NCI-H187 treated with DMSO at 0.1 percent for 48 hours (cell line): ENCODE measurements at regions not wholly inside any gene's neighbourhood (a gene's known extent, or its start where the extent isn't known, plus 50 kb on each side); places are given as distances from the start of the nearest gene placed in this dataset.

Experiments
- DNase-seq: peaks from one replicate; lab custom pipeline; 2025; lab: John Stamatoyannopoulos, UW

DNA sequence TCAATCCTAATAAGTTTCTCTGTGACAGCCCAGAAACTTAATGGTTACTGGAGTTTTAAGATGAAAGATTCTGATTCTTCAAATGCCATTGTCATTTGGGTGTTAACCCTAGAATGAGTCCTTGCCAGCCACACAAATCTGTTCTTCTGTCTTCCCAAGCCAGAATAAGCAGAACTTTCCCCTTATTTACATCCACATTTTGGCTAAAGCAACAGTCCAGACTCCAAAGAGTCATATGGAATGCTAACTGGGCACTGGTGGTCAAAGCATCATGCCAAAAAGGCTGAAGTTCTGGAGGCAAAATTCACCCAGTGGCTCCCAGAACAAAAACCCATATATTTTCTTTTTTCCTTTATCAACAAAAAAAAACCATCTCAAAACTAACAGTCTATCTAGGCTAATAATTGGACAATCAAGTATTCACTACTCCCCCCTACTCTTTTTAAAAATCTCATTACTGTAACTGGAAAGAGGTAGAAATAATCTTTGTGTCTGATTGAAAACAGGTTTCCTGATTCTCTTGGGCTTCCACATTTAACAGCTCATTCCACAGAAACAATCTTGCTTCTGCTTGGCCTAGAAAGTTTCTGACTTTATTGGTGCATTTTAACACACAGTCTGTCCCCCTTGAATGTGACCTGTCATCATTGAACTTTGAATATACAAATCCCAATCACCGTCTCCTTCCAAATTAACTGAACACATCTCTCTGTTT, 89.6 kb upstream of the SETBP1 start:
- DNase-seq: no peak

DNA sequence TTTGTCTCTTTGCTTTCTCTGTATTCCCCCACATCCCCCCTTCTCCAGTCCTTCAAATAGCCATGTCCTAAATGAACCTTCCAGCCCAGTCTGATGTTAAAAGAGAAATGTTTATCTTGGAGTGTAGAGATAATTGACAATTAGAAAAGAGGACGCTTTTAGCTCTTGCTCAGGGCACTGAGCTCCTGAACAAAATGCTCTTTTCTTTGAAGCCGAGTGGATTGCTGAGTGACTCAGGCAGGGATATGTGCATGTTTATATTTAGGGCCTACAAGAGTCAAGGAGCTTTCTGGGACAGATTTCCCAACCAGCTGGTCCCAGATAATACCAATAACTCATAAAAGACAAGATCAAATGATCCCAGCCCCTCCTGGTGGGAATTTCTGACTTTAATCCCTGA, 88.0 kb upstream of the SETBP1 start:
- DNase-seq: no peak

DNA sequence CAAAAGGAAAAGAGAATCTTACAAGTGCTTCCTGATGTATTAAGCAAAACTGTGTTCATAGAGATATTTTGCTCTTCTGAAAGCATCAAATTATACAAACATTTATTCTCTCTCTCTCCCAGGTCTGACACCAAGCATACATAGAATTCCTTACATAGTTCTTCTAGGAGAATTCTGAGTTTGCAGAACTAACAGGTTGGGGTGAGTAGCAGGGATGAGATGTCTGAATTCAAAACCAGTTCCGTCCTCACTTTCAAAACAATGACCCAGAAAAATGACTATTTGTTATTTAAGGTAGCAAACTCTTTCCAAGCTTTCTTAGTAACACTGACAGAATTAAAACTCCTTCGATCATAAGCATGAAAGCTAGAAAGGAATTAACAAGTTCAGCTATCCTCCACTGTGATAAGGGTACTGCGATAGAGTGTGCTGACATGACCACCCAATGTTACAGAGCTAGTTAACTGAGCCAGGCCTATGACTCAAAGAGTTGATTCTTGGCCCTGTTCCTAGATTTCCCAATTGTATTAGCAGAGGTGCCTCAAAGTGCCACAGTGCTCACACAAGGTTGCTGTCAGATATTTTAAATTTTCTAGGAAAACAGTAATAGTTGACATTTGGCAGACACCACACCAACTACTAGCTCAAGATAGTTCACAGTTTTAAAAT, 85.8 kb upstream of the SETBP1 start:
- no peak for DNase-seq

DNA sequence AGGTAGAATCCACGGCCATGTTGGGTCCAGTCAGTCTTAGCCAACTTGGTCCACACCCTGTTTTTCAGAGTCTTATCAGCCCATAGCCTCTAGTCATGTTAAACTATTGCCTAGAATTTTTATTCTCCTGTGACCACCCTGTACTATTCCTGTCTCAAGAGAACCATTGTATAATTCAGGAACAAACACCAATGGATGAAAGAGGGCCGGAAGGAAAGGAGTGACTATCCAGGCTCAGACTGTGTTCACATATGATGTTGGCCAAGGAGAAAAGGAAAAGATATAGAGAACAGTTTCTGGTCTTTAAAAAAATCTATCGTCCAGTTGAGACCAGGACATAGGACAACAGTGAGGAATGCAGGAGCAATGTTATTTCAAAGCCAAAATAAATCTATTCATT, 82.9 kb upstream of the SETBP1 start:
- DNase-seq: no peak

DNA sequence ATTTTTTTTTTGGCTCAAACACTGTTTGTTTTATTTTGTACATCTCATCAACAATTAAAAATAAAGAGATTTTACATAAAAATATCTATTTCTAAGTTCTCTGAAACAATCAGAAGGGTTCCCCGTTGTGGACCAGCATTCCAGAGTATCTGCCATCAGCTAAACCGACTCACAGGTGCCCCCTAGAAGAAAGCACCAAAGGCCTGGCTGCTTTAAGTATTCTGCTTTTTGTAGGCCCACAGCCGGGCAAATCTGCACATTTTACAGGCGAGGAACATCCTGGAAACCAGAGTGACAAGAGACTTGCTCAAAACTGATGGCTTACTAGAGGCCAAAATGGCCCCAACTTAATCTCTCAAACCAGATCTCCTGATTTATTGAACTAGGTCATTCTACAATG, 82.2 kb upstream of the SETBP1 start:
- DNase-seq: no peak

DNA sequence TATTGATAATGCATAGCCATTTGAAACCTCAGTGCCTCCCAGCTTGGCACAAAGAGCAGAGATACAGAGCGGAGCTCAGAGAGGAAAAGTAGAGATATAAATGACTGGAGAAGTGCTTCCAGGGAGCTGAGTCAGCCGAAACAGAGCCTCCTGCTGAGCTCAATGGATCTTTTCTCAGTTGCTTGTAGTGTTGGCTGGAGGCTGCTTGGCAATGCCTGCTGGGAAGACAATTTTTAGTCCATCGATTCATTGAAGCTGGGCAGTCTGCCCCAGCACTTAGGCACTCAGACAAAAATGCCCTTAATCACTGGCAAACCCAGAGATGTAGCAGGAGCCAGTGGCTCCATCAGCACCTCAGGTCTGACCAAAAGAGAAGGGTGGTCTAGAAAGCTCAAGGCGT, 81.3 kb upstream of the SETBP1 start:
- DNase-seq: no peak

DNA sequence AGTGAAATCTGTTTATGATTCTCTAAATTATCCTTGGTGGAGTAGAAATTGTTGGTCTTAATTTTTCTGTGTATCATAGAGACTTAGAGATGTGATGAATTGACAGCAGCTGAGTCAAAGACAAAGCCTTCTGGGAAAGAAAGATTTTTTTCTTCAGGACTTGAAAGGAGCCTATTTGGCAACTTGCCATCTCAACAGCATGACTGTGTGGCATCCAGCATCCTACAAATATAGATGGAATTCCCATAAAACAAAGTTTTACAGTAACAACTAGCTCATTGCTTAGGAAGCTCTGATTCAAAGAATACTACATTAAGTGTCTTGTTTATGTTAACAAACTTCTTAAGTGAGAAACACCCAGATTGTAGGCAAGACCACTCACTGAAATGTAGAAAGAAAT, 79.2 kb upstream of the SETBP1 start:
- DNase-seq: no peak

DNA sequence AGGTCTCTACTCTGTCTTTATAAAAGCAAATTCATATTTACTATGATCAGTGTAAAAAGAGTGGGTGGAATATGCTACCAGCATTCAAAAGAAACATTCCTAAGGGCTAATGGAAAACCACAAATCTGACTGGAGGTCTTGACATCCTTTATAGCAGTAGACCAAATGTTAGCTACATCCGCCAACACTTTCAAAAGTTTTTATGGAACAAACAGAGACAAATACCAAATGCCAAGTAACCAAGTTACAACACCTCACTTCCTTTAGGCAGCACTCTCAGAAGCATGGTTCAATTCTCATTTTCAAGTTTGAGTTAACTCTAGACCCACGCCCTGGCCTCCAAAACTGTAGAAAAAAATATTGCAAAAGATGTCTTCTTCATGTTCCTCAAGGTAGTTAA, 78.3 kb upstream of the SETBP1 start:
- no peak for DNase-seq

DNA sequence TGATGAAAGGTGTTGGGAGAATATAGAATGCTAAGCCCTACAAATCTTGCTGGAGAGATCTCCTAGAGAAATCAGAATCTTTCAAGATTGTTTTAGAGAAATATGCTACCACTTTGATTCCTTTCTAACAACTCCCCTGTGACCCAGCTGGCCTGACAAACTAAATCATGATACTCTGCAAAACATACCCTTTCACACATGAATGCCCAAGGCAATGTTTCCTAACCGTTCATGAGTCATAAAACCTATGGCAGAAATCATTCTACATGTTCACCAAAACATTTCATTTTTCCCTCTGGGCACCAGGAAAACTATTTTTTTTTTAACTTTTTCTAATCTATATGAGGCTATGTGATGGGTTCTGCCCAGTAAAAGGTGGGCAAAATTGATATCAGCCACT, 77.8 kb upstream of the SETBP1 start:
- DNase-seq: no peak

DNA sequence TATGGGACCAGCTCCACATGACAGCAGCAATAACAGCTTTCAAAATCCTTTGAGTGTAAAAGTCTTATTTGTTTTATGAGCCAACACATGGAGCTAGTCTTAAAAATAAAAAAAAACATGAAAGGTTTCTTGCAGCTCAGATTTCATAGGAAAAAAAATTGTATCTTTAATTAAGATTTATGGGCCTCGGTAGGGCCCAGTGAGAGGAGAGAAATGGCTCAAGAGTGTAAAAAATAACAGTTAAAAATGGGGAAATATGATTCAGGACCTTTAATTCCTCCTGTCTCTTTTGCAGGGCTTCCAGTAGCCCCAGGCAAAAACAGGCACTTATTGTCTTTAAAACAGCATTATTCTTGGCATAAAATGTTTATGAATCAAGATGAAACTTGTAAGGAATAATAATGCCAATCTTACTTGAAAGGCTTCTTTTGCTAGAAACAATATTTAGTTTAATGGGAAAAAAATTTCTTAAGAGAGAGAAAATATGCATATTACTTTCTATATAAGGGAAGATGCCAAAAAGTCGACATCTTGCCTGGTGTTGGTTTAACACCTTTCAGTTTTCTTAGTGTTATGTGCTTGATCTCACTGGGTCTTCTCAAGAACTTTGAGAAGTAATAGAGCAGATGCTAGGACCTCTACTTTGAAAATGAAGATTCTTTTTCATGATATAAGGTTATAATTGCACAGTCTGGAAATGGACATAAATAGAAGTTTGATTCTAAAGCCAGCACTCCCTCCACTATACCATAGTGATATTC, 71.3 kb upstream of the SETBP1 start:
- DNase-seq: no peak

DNA sequence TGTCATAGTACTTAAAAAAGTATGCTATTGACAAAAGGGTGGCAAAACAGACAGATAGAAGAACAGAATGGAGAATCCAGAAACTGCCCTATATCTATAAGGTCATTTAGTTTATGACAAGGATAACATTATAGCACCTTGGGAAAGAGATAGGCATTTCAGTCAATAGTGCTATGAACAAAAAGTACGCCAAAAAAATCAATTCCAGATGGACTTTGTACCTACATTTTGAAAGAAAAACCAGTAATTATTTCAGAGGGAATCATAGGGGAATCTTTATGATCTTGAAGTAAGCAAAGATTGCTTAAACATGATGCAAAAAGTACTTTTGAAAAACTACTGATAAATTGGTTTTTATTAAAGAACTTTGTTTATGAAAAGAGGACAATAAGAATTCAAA, 59.9 kb upstream of the SETBP1 start:
- no peak for DNase-seq

DNA sequence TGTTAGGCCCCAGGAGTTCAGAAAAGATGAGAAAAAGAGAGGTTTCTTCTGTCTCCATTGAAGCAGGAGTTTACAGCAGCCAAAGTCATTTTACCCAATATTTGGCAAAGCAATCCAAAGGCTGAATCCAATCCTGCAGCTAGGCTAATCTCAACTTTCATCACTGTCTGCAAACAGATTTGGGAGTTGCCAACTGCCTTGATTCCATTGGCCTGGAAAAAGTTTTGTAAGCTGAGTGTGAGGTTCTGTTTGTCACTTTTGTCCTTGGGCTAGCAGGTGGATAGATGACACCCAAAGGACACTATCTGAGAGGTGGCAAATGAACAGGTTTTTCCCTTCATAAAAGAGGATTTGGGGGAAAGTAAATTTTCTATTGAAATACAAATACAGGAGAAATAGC, 56.6 kb upstream of the SETBP1 start:
- DNase-seq: no peak

DNA sequence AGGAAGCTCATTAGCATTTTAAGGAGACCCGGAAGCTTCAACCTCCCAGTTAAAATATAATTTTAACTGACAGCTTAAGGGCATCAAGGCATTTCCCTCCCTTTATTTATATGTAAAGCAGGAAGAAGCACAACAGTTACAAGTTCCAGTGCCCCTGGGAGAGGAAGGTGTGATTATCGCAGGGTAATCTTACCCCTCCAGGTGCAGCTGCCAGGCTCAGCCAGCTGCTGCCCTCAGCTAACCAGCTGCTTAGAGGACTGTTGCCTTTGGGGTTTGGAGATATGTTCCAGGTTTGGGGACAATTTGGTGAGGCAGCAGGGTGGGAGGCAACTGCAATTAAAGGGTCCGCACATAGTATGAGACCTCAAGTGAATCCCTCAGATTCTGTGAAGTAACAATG, 55.3 kb upstream of the SETBP1 start:
- DNase-seq: peak; percentile 30

DNA sequence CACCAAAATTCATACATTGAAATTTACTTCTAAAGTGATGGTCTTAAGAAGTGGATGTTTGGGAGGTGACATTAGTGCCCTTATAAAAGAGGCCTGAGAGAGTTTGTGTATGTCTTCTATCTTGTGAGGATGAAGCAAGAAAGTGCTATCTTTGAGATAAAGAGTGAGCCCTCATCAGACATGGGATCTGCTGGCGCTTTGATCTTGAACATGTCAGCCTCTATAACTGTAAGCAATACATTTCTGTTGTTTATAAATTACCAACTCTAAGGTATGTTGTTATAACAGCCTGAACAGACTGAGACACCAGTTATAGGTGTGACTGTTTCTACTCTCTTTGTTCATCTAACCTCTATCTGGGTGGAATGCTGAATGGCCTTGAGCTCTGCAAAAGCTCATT, 54.5 kb upstream of the SETBP1 start:
- DNase-seq: no peak

DNA sequence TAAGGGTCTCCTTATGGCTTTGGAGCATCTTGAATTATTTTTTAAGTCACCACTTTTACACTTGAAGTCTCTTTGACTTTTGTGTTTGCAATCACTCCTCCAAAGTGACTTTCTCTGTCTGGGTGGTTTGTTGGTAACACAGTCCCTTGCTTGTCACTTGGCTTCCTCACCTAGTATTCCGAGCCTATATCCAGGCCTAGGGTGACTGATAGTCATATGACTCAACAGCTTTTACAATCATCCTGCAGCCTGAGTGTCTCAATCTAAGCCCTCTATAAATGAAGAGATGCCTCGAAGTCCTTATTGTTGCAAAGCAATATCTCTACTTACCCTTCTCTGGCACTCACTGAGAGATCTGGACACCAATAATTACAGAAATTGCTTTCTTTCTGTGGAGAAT, 53.9 kb upstream of the SETBP1 start:
- DNase-seq: no peak

DNA sequence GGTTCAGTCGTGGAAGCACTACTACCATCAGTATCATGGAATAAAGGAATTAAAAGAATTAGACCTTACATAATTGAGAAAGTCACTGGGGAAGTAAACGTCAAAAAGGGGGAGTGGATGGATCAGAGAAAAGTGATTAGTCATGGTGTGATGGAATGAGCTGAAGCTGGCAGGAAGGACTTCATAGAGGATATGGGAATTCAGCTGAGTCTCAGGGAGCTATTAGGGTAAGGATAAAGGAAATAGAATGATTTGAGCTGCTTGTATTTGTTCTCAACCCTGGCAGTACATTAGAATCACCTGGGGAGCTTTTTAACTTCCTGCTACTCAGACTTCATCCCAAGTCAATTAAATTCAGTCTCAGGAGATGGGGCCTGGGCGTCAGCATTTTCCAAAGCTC, 53.4 kb upstream of the SETBP1 start:
- no peak for DNase-seq

DNA sequence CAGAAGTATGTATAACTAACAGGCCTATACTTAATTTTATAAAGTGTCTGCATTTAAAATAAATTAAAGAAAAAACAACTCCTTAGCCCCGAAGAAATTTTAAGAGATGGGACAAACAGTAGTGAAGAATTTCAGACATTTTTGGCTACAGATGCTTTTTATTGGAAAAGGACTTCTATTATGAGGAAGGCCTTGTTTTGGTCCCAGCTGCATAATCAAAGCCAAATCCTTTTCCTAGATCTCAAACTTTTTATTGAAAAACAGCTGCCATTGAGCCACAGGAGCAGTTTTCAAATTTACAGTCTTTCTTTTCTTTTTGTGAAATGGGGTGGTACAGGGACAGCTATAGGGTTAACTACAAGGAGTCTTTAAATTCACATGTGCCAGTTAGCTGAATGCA, 51.3 kb upstream of the SETBP1 start:
- no peak for DNase-seq

DNA sequence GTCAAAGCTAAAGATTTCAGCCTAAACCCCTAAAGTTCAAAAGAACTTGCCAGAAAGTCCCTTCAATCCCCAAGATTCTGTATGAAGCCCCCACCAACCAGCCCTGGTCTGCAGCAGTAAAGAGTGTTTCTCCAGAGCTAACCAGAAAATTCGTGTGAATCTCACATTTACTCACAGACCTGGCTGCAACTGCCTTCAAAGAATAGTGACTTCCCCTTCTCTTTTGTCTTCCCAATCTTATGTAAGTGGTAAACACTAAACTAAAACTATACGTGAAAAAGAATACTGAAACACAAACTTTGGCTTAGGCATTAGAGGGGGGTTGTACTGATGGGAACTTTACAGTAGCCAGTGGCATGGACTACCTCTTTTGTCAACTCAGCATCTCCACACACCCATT, 50.6 kb upstream of the SETBP1 start:
- DNase-seq: no peak
